WERI-Rb-1 (cell line): ENCODE measurements at regions not wholly inside any gene's neighbourhood (a gene's known extent, or its start where the extent isn't known, plus 50 kb on each side); places are given as distances from the start of the nearest gene placed in this dataset.

ENCODE experiments used
- DNase-seq: peaks from one replicate; pipeline ENCODE4 v3.0.0-alpha.2; 2020
- H3K27ac ChIP-seq: fragments of 250-450 bp; sonication (Bioruptor Pico); 2 replicates; pipeline ENCODE4 v1.5.1; 2020; ENCODE audit warnings: mild to moderate bottlenecking, moderate library complexity
- H3K27me3 ChIP-seq: fragments of 250-450 bp; sonication (Bioruptor Pico); 2 replicates; pipeline ENCODE4 v1.5.1; 2021; ENCODE audit warnings: mild to moderate bottlenecking, low read depth, moderate library complexity; ENCODE audit not compliant: insufficient read depth, severe bottlenecking
- H3K36me3 ChIP-seq: fragments of 250-450 bp; sonication (Bioruptor Pico); 2 replicates; pipeline ENCODE4 v1.5.1; 2020; ENCODE audit warnings: mild to moderate bottlenecking, moderate library complexity
- H3K4me3 ChIP-seq: 2 replicates; pipeline ENCODE4 v1.5.1; 2011; ENCODE audit warnings: low read depth, mild to moderate bottlenecking, control low read depth, low read length
- H3K9me3 ChIP-seq: fragments of 250-450 bp; sonication (Bioruptor Pico); 2 replicates; pipeline ENCODE4 v1.5.1; 2021; ENCODE audit warnings: mild to moderate bottlenecking, moderate library complexity; ENCODE audit not compliant: severe bottlenecking
- CTCF ChIP-seq: IDR thresholded peaks from 2 replicates; pipeline ENCODE4 v1.5.1; 2011; ENCODE audit warnings: low read depth, mild to moderate bottlenecking, control low read depth, inconsistent platforms, low read length

- Histone ChIP-seq H3K9me3 (no peaks in the 10 kb centered on the region), H3K4me3 (no peak overlapping the region)
Observed at GRCh38 chr6:19153981-19154295, 683.2 kb upstream of the ID4 start.

GRCh38 chr6:19156443-19156842 is 680.7 kb upstream of the ID4 start:
- TF ChIP-seq CTCF = no peak
- Histone ChIP-seq H3K27ac (no peak overlapping the region), H3K27me3 (no peaks in the 10 kb centered on the region), H3K9me3 (no peaks in the 10 kb centered on the region), H3K4me3 (no peak overlapping the region), H3K36me3 (no peaks in the 10 kb centered on the region)
- no peak for DNase-seq

More at GRCh38 chr6:19153981-19154295, 683.2 kb upstream of the ID4 start:
- no peak for TF ChIP-seq CTCF
- Histone ChIP-seq H3K36me3 (no peaks in the 10 kb centered on the region), H3K27ac (no peak overlapping the region), H3K27me3 (no peaks in the 10 kb centered on the region)
- no peak for DNase-seq

GRCh38 chr6:19157486-19157885 is 679.7 kb upstream of the ID4 start:
- Histone ChIP-seq H3K27me3 (no peaks in the 10 kb centered on the region), H3K36me3 (no peaks in the 10 kb centered on the region), H3K9me3 (no peaks in the 10 kb centered on the region), H3K27ac (no peak overlapping the region), H3K4me3 (no peak overlapping the region)
- TF ChIP-seq CTCF = no peak
- no peak for DNase-seq

- no peak for TF ChIP-seq CTCF
- Histone ChIP-seq H3K27me3 (no peaks in the 10 kb centered on the region), H3K36me3 (no peaks in the 10 kb centered on the region), H3K4me3 (no peak overlapping the region), H3K27ac (no peak overlapping the region), H3K9me3 (no peaks in the 10 kb centered on the region)
- DNase-seq = no peak
Observed at GRCh38 chr6:19158586-19158985, 678.6 kb upstream of the ID4 start.

- Histone ChIP-seq H3K27me3 (no peaks in the 10 kb centered on the region), H3K9me3 (no peaks in the 10 kb centered on the region), H3K4me3 (no peak overlapping the region), H3K27ac (no peak overlapping the region), H3K36me3 (no peaks in the 10 kb centered on the region)
- TF ChIP-seq CTCF = no peak
- DNase-seq = no peak
Observed at GRCh38 chr6:19159089-19159488, 678.1 kb upstream of the ID4 start.

GRCh38 chr6:19159561-19159960 is 677.6 kb upstream of the ID4 start:
- H3K36me3 ChIP-seq = no peaks in the 10 kb centered on the region
- DNase-seq = no peak
- H3K27me3 ChIP-seq = no peaks in the 10 kb centered on the region
- no peak overlapping the region for H3K4me3 ChIP-seq
- TF ChIP-seq CTCF = no peak
- no peak overlapping the region for H3K27ac ChIP-seq
- no peaks in the 10 kb centered on the region for H3K9me3 ChIP-seq
